H1 (cell line): ENCODE measurements at regions not wholly inside any gene's neighbourhood (a gene's known extent, or its start where the extent isn't known, plus 50 kb on each side); places are given as distances from the start of the nearest gene placed in this dataset.
A peak's percentile ranks its signal among the peaks of the same experiment; 100 is the strongest.
"Not testable (repeated sequence)": the region's sequence is repeated elsewhere in the genome, so short reads cannot be mapped to it uniquely, and the experiment has no call there.

Source experiments
- CTCF ChIA-PET: fragments of 300-600 bp; sonication (Branson Sonifier 250); formaldehyde crosslinking; loops from one replicate; lab custom pipeline; 2021; ENCODE audit not compliant: partially characterized antibody; lab: Charles Lee
- POLR2A ChIA-PET: fragments of 300-600 bp; sonication (Branson Sonifier 250); formaldehyde crosslinking; loops from one replicate; lab custom pipeline; 2021; ENCODE audit warnings: inconsistent platforms; ENCODE audit not compliant: partially characterized antibody; lab: Charles Lee
- DNase-seq, 2 experiments: peaks; one replicate each; pipeline versions ENCODE4 v3.0.0 to v3.0.0-alpha.2; 2010 to 2022; ENCODE audit warnings: low spot score in 2 of 2, low read depth in 1 of 2, mixed read lengths in 1 of 2
- FAIRE-seq: peaks from 2 replicates; lab custom pipeline; 2011; peaks lifted over from hg19 to GRCh38; lab: Jason Lieb, UNC
- H2AFZ ChIP-seq: 2 replicates; pipeline ENCODE4 v1.8.1; 2012; ENCODE audit warnings: low read length, inconsistent platforms
- H2AK5ac ChIP-seq: 2 replicates; pipeline ENCODE4 v1.6.1; 2013; ENCODE audit warnings: low read depth, low read length
- H2BK120ac ChIP-seq: replicated peaks from 2 replicates; pipeline ENCODE3; 2013; ENCODE audit warnings: low read depth, low read length, inconsistent platforms
- H2BK12ac ChIP-seq: 2 replicates; pipeline ENCODE4 v1.6.1; 2013; ENCODE audit warnings: low read depth, low read length
- H2BK15ac ChIP-seq: 2 replicates; pipeline ENCODE4 v1.6.1; 2013; ENCODE audit warnings: low read length
- H2BK20ac ChIP-seq: 2 replicates; pipeline ENCODE4 v1.6.1; 2013; ENCODE audit warnings: low read length
- H2BK5ac ChIP-seq: 2 replicates; pipeline ENCODE4 v1.6.1; 2013; ENCODE audit warnings: low read depth, low read length
- H3K14ac ChIP-seq: 2 replicates; pipeline ENCODE4 v1.6.1; 2013; ENCODE audit warnings: inconsistent platforms; ENCODE audit not compliant: insufficient read length
- H3K18ac ChIP-seq: 2 replicates; pipeline ENCODE4 v1.6.1; 2013; ENCODE audit warnings: low read length; ENCODE audit errors: extremely low read depth
- H3K23ac ChIP-seq: 2 replicates; pipeline ENCODE4 v1.6.1; 2013; ENCODE audit warnings: inconsistent platforms; ENCODE audit not compliant: insufficient read length
- H3K23me2 ChIP-seq: 2 replicates; pipeline ENCODE4 v1.6.1; 2013; ENCODE audit warnings: low read depth, low read length
- H3K27ac ChIP-seq: 2 replicates; pipeline ENCODE4 v1.6.1; 2011; ENCODE audit warnings: low read depth, low read length, inconsistent platforms
- H3K27me3 ChIP-seq, 4 experiments: replicated peaks in 1 of 4; 1 replicate in 1 of 4; 2 replicates in 3 of 4; pipeline versions ENCODE4 v1.6.1 to v1.8.1; 2011 to 2013; ENCODE audit warnings: low read length in 3 of 4, mild to moderate bottlenecking in 3 of 4, inconsistent platforms in 2 of 4, mixed read lengths in 2 of 4, moderate library complexity in 1 of 4; ENCODE audit not compliant: control insufficient read depth in 3 of 4, insufficient read depth in 3 of 4; ENCODE audit errors: extremely low read depth in 1 of 4
- H3K36me3 ChIP-seq, 4 experiments: 2 replicates each; pipeline versions ENCODE4 v1.6.1 to v1.8.1; 2011 to 2013; ENCODE audit warnings: mild to moderate bottlenecking in 4 of 4, low read length in 3 of 4, moderate library complexity in 2 of 4, control low read depth in 1 of 4, inconsistent platforms in 1 of 4; ENCODE audit not compliant: insufficient read depth in 4 of 4, control insufficient read depth in 2 of 4
- H3K4ac ChIP-seq: replicated peaks from 2 replicates; pipeline ENCODE3; 2013; ENCODE audit warnings: low read length, low read depth, mixed read lengths, inconsistent platforms; ENCODE audit not compliant: insufficient read length
- H3K4me1 ChIP-seq, 4 experiments: replicated peaks in 1 of 4; 1 replicate in 1 of 4; 2 replicates in 3 of 4; pipeline versions ENCODE4 v1.6.1 to v1.8.1; 2011 to 2013; ENCODE audit warnings: low read length in 3 of 4, inconsistent platforms in 2 of 4, mixed read lengths in 1 of 4; ENCODE audit not compliant: insufficient read depth in 4 of 4, control insufficient read depth in 3 of 4
- H3K4me2 ChIP-seq, 2 experiments: 2 replicates each; pipeline versions ENCODE4 v1.6.1 to v1.8.1; 2011 to 2013; ENCODE audit warnings: low read depth in 2 of 2, low read length in 2 of 2, control low read depth in 1 of 2, inconsistent platforms in 1 of 2, mild to moderate bottlenecking in 1 of 2; ENCODE audit not compliant: insufficient read depth in 1 of 2
- H3K4me3 ChIP-seq, 4 experiments: fragments of 200-600, 300-600 bp in 1 of 4; sonication (generic), shearing (Covaris generic), sonication (Bioruptor Twin) in 1 of 4; 2 replicates each; pipeline versions ENCODE4 v1.5.1 to v1.8.1; 2011 to 2016; ENCODE audit warnings: low read length in 4 of 4, low read depth in 3 of 4, control low read depth in 2 of 4, inconsistent platforms in 2 of 4, mild to moderate bottlenecking in 2 of 4, mixed read lengths in 1 of 4, moderate library complexity in 1 of 4; ENCODE audit not compliant: insufficient read depth in 2 of 4; ENCODE audit errors: extremely low read depth in 1 of 4
- H3K56ac ChIP-seq: replicated peaks from 2 replicates; pipeline ENCODE3; 2013; ENCODE audit warnings: low read depth, mild to moderate bottlenecking, mixed read lengths, low read length, inconsistent platforms; ENCODE audit not compliant: insufficient read length
- H3K79me1 ChIP-seq: 2 replicates; pipeline ENCODE4 v1.6.1; 2013; ENCODE audit warnings: low read depth, low read length, control low read depth
- H3K79me2 ChIP-seq, 2 experiments: 2 replicates each; pipeline versions ENCODE4 v1.6.1 to v1.8.1; 2012 to 2013; ENCODE audit warnings: low read length in 2 of 2, mild to moderate bottlenecking in 2 of 2, inconsistent platforms in 1 of 2; ENCODE audit not compliant: insufficient read depth in 2 of 2, control insufficient read depth in 1 of 2
- H3K9ac ChIP-seq, 4 experiments: replicated peaks in 1 of 4; 1 replicate in 1 of 4; 2 replicates in 3 of 4; pipeline versions ENCODE4 v1.6.1 to v1.8.1; 2011 to 2013; ENCODE audit warnings: low read depth in 3 of 4, low read length in 3 of 4, control low read depth in 2 of 4, mild to moderate bottlenecking in 2 of 4, moderate library complexity in 2 of 4, inconsistent platforms in 1 of 4; ENCODE audit errors: extremely low read depth in 1 of 4
- H3K9me3 ChIP-seq, 2 experiments: 2 replicates each; pipeline versions ENCODE4 v1.6.1 to v1.8.1; 2012 to 2013; ENCODE audit warnings: mild to moderate bottlenecking in 2 of 2, moderate library complexity in 2 of 2, control low read depth in 1 of 2, inconsistent platforms in 1 of 2, low read depth in 1 of 2, low read length in 1 of 2, mixed read lengths in 1 of 2; ENCODE audit not compliant: insufficient read depth in 2 of 2
- H4K20me1 ChIP-seq, 2 experiments: replicated peaks in 1 of 2; 2 replicates each; pipeline versions ENCODE3 to v1.8.1; 2011 to 2013; ENCODE audit warnings: inconsistent platforms in 2 of 2, low read length in 2 of 2, mild to moderate bottlenecking in 1 of 2; ENCODE audit not compliant: insufficient read depth in 2 of 2, control insufficient read depth in 1 of 2
- H4K5ac ChIP-seq: 2 replicates; pipeline ENCODE4 v1.6.1; 2013; ENCODE audit warnings: low read length, low read depth, mixed read lengths, inconsistent platforms; ENCODE audit not compliant: insufficient read length
- H4K8ac ChIP-seq: 2 replicates; pipeline ENCODE4 v1.8.0; 2013; ENCODE audit warnings: mild to moderate bottlenecking, moderate library complexity, low read length, inconsistent platforms; ENCODE audit not compliant: insufficient read depth; ENCODE audit errors: extremely low read depth
- H4K91ac ChIP-seq: replicated peaks from 2 replicates; pipeline ENCODE3; 2013; ENCODE audit warnings: low read length, mixed read lengths, inconsistent platforms; ENCODE audit not compliant: insufficient read length
- WGBS, 2 experiments: shearing (Covaris generic) in 1 of 2; methylation state at CpG; one replicate each; pipeline versions ENCODE4 v1.1.6 to v1.1.7; 2013 to 2015; ENCODE audit warnings: low lambda C conversion rate in 2 of 2, mixed read lengths in 2 of 2, inconsistent platforms in 1 of 2, low coverage in 1 of 2, missing lambda C conversion rate in 1 of 2; ENCODE audit not compliant: insufficient replicate concordance in 2 of 2, insufficient coverage in 1 of 2, insufficient read length in 1 of 2; ENCODE audit errors: extremely low coverage in 1 of 2, missing lambda C conversion rate in 1 of 2; 5-methylcytosine and 5-hydroxymethylcytosine counted together

DNA sequence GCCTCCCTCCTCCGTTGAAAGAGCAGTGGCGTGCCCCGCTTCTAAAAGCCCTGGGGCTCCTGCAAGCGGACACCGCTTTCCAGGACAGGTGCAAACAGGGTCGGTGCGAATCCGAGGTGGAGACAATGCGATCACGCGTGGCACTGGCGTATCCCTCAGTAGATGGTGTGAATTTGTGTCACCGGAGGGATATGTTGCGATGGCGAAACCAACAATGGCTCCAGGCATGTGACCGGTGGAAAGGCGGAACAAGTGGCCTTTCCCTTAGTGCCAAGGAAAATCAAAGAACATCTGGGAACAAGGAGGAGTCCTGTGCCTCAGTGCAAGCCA is 172.0 kb upstream of the ZNF337 start:
- not testable (repeated sequence) for H2BK120ac ChIP-seq, DNase-seq, H2BK5ac ChIP-seq, H2BK20ac ChIP-seq, H4K5ac ChIP-seq, H4K8ac ChIP-seq, H3K36me3 ChIP-seq, H3K56ac ChIP-seq, H3K4me1 ChIP-seq, H3K18ac ChIP-seq, H2BK15ac ChIP-seq, H2AFZ ChIP-seq, H3K79me2 ChIP-seq, H3K23ac ChIP-seq, H4K91ac ChIP-seq, H3K4ac ChIP-seq, H3K27ac ChIP-seq, H3K14ac ChIP-seq, H2BK12ac ChIP-seq, H3K9ac ChIP-seq, H4K20me1 ChIP-seq, FAIRE-seq, H3K79me1 ChIP-seq
- Histone ChIP-seq H3K9me3 (peaks cover 0 to 44% of the 10 kb centered on the region in 2 experiments; a peak in 2 of 4 replicates), H3K27me3 (peaks cover 15 to 42% (median 29%) of the 10 kb centered on the region in 4 experiments), H3K4me2 (peak overlapping the region; percentile 28 to 78; a peak in 3 of 4 replicates), H2AK5ac (peak overlapping the region; percentile 53; the same call in 1 of the 2 replicates), H3K23me2 (peaks cover 10% of the 10 kb centered on the region; the same call in 1 of the 2 replicates), H3K4me3 (peak overlapping the region in 2 of 4 experiments; percentile 29 to 48; a peak in 4 of 8 replicates)
- WGBS, 2 experiments: 76% methylated on average over 17 of the region's 17 CpGs; no CpG with 5 or more reads in 1 of the 2 experiments
- ChIA-PET POLR2A (interaction anchor here (0.6 kb wide), 1 partner anchor 117 kb away, joined by 3 read pairs; no protein-coding TSS in a partner anchor), CTCF (interaction anchor here (0.6 kb wide), 1 partner anchor 236 kb away, joined by 3 read pairs; no protein-coding TSS in a partner anchor)
